ENCODE measurements at regions not wholly inside any gene's neighbourhood (a gene's known extent, or its start where the extent isn't known, plus 50 kb on each side); places are given as distances from the start of the nearest gene placed in this dataset.

- no peak for DNase-seq
Observed at GRCh38 chr3:15952543-15953175, 154.9 kb upstream of the ANKRD28 start.

DNA sequence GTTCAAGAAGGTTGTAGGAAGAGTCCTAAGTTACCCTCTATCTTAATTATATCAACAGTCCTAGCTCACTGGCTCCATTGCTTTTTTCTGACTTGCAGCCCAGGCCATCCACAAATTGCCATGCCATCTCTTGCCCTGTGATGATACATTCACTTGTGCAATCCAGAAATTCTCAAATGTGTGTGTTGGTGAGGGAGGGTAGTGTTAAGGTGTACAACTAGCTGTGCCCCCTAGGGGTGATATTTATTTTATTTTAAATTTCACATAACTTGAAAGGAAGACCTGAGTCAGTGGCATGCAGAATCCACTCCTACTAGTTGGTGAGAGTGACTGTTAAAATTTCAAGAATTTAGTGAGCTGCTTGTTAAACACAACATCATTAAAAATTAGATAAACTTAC lies 156.1 kb upstream of the ANKRD28 start:
- no peak for DNase-seq

DNA sequence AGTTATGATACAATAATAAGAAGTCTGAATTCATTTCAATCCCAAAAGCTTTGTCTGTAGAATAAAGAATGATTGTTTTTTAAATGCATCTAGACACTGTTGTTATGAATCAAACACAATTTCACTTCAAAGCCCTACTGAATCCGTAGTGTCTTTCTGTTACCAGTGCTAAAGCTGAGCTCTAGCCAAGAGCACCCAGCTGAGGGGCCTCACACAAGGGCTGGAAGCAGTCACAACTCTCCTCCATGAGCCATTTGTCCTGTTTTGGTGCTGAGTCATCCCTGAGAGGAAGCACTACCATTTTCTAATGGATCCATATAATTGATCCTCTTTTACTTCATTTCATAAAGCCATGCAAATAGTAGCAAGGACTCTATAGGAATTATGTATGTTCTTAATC lies 158.2 kb upstream of the ANKRD28 start:
- no peak for DNase-seq

- DNase-seq: no peak
Observed at GRCh38 chr3:15958692-15959433, 161.1 kb upstream of the ANKRD28 start.

DNA sequence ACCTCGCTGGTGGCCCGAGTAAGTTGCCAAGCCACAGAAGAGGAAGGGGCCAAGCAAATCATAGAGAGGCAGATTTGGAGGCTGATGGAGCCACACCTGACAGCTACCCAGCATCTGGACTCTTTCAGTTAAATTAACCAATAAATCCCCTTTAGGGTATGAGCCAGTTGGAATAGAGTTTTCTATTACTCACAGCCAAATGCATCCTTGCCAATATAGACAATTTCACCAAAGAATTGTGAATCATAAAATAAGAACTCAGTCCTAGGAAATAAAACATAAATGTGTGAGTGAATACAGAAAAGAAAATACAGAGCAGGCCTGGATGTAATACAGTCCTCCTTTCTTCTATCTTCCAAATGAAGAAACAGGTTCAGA lies 161.6 kb upstream of the ANKRD28 start:
- DNase-seq: no peak

DNA sequence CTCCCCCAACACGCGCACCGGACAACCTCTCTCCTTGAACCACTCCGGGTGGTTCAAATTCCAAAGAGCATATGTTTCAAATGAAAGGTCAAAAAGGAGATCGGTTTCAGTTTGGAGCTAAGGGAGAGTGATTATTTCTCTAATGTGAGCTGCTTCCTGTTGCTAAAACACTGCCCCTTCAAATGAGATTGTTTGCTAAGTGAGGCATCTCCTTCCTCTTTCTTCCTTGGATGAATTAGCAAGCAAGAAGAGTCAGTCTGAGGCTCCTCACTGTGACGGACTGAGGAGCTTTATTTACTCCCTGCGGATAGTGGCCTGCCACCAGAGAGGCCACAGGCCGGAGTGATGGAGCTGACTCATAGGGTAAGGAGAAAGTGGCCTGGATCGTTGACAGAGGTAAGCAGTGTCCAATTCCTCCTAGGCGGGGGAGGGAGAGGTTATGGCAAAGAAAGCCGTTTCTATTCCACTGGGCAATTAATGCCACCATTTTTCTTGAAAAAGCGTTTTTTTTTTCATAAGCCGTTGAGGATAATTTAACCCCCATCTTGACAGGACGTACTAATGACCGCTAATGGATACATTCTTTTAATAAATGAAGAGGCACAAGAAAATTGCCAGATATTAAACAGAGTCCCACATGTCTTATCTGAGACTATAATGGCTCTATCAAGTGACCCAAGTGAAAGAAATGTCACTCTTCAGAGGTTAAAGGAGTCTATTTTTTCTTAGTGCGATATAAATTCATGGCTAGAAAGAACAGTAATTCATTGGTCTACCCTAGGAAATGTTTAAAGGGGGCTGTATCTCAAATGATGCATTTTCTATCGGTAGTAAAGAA lies 167.0 kb upstream of the ANKRD28 start:
- DNase-seq: no peak

GRCh38 chr3:15967577-15967976 lies 169.8 kb upstream of the ANKRD28 start:
- DNase-seq: no peak

- no peak for DNase-seq
Observed at GRCh38 chr3:15969874-15970640, 172.3 kb upstream of the ANKRD28 start.

DNA sequence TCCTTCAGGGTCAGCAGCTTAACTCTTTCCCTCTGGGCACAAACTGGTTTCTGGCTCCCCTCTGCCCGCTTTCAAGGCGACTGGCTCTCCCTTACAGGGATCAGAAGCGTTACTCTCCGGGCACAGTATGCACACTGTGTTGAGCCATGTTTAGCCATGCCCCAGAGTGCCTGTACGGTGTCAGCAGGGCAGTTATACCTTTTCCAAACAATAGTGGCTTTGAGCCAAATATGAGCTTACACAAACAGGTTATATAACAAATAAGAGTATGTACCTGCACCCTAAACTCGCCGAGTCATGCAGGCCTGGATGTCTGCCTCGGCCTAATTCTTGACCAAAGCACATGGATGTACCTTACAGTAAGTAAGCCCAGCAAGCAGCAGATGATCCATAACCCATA lies 175.6 kb upstream of the ANKRD28 start:
- DNase-seq: no peak

GRCh38 chr3:15973940-15974339 lies 176.2 kb upstream of the ANKRD28 start:
- DNase-seq: no peak

DNA sequence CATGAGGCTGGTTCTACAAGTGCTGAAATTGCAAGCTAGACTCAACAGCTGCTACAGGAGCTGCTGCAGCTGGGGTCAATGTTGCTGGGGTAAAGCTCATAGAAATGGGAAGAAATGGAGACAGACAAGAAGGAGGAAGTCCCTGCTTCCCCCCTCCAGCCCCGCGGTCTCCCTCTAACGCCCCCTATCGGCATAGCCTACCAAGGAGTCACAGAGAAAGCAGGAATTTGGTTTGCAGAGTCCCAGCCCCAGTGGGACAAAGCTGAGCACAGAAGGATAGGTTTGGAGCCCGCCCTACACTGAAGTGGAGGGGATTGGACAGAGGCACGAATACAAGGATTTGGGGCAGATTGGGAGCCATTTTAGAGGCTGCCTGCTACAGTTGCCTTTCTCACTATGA lies 176.9 kb upstream of the ANKRD28 start:
- no peak for DNase-seq

DNA sequence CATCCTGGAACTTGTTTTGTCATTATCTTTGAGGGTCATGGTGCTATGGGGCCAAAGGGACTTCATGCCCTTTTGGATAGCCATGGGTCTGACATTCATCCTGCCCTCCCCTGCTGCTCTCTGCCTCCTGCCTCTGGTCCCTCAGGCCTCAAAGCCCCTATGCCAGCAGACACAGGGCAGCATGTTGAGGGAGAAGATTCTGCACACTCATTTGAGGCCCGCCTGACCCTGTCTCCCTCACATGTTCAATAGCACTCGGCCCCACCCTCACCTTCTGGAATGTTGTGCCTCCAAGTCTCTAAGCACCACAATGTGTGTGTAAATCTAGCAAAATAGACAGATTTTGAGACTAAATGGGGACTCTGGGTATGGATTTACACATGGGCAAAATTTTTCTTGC lies 178.7 kb upstream of the ANKRD28 start:
- DNase-seq: no peak

DNA sequence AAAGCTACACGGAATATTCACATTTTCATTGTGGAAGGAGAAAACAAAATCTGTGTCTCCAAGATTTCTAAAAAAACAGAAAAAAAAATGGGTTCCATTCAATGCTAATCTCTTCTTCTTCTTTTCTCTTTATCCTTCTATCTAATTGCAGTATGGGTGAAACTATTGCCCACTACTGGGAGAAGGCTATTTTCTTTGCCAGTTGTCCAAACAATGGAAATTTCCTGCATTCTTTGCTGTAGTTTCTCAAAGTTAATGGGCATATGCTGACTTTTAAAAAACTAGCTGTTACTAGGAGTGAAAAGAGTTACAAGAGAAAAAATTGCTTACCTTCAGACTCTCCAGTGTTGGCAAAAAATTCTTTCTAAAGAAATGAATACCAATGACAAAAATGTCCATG lies 179.3 kb upstream of the ANKRD28 start:
- DNase-seq: no peak

DNA sequence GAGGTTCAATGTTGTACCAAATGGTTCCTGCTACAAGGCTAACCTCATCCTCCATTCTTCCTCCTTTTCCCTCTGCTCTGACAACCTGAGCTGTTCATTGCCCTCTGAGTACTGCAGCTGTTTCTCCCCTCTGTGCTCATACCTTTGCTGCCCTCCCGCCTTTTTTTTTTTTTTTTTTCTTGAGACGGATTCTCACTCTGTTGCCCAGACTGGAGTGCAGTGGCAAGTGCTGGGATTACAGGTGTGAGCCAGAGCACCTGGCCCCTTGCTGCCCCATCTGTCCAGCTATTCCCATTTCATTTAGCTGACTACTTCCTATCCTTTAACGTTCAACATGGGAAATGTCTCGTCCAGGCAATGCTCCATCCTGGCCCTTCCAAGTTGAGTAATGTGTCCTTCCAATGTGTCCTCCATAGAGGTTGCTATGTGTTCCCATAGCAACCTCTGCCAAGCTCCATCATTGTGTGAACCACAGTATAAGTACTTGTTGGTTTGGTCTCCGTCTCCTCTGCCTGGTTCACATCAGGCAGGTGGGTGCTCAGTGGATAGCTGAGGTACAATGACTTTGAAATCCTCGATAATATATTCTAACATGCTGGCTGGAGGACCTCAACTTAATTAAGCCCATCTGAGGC lies 179.9 kb upstream of the ANKRD28 start:
- no peak for DNase-seq

DNA sequence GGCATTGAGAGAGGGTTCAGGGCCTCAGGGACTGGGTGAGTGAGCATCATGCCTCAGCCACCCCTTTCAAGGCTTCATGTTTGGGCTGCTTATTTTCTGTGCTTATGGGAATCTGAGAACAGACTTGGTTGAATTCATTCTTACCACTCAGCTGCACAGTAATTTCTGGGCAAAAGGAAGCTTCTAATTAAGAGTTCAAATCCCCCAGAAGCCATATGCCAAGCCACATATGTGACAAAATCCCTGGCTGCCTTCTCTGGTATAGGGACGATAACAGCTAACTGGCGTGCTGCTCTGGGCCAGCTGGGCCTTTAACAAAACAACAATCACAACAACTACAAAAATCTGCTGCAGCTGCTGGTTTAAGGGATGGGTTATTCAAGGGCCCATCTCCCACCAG lies 181.0 kb upstream of the ANKRD28 start:
- no peak for DNase-seq

DNA sequence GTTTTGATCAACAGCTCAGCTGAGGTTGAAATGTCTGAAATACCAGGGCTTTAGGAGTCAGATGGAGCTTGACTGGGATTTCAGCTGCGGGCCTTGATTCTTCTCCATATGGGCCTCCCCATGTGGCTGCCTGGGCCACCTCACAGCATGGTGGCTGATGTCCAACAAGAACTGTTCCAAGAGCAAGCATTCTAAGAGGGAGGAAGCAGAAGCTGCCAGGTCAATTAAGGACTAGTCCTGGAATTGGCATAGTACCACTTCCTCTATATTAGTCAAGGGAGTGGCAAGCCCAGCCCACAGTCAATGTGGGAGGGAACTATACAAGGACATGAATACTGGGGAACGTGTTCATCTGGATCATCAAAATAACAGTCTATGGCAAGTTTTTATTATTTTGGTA lies 181.7 kb upstream of the ANKRD28 start:
- no peak for DNase-seq

- DNase-seq: no peak
Observed at GRCh38 chr3:15979900-15980299, 182.1 kb upstream of the ANKRD28 start.

- no peak for DNase-seq
Observed at GRCh38 chr3:15982243-15982642, 184.5 kb upstream of the ANKRD28 start.

- DNase-seq: no peak
Observed at GRCh38 chr3:15982667-15983196, 185.0 kb upstream of the ANKRD28 start.

DNA sequence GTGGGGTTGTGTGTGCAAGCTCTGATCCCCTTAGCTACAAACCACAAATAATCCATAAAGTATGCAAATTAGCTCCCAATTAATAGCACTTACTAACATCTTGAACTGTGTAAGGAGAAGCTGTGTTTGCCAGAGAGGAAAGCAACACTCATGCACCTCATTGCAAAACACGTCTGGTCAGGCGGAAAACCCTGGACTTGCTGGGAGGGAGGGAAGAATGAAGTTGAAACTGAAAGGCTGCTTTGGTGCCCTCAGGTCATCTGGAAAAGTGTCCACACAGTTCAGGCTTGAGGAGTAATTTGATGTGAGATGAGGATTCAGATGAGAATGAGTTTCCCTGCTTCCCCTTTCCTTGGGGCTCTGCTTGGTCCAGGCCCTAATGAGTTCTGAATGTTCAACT lies 185.5 kb upstream of the ANKRD28 start:
- DNase-seq: no peak

GRCh38 chr3:15983693-15984092 lies 185.9 kb upstream of the ANKRD28 start:
- no peak for DNase-seq

DNA sequence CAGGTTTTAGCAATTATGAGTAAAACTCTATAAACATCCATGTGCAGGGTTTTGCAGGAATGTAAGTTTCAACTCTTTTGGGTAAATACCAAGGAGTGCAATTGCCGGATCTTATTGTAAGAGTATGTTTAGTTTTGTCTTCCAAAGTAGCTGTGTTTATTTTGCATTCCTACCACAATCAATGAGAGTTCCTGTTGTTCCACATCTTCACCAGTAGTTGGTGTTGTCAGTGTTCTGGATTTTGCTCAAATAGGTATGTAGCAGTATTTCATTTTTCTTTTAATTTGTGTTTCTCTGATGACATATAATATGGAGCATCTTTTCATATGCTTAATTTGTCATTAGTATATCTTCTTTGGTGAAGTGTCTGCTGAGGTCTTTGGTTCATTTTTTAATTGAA lies 185.1 kb upstream of the GALNT15 start:
- no peak for DNase-seq
